GM23338 (cell line): ENCODE measurements at regions not wholly inside any gene's neighbourhood (a gene's known extent, or its start where the extent isn't known, plus 50 kb on each side); places are given as distances from the start of the nearest gene placed in this dataset.

ENCODE experiments used
- ATAC-seq: fragments of 200-7000 bp; cut with Tn5 transposase; 3 replicates; pipeline ENCODE4 v1.9.1; 2020
- DNase-seq: peaks from one replicate; pipeline ENCODE4 v3.0.0-alpha.2; 2015; ENCODE audit warnings: low spot score
- H2AFZ ChIP-seq: fragments of 200-600 bp; sonication (generic); 2 replicates; pipeline ENCODE4 v1.8.0; 2016; ENCODE audit warnings: antibody characterized with exemption, mild to moderate bottlenecking, moderate library complexity
- H3F3A ChIP-seq: fragments of 200-600 bp; sonication (generic); replicated peaks from 2 replicates; pipeline ENCODE4 v1.8.0; 2017; ENCODE audit warnings: antibody characterized with exemption, mixed run types, low read depth
- H3K27ac ChIP-seq: fragments of 200-600 bp; sonication (generic); 2 replicates; pipeline ENCODE4 v1.6.1; 2016; ENCODE audit warnings: low read depth
- H3K27me3 ChIP-seq: fragments of 200-600 bp; sonication (generic); 2 replicates; pipeline ENCODE4 v1.8.0; 2016; ENCODE audit warnings: mild to moderate bottlenecking, mixed run types, moderate library complexity; ENCODE audit not compliant: insufficient read depth
- H3K36me3 ChIP-seq: fragments of 200-600 bp; sonication (generic); 2 replicates; pipeline ENCODE4 v1.8.0; 2016; ENCODE audit warnings: mild to moderate bottlenecking; ENCODE audit not compliant: insufficient read depth
- H3K4me1 ChIP-seq: fragments of 200-600 bp; sonication (generic); 2 replicates; pipeline ENCODE4 v1.8.0; 2016; ENCODE audit warnings: mild to moderate bottlenecking, moderate library complexity; ENCODE audit not compliant: insufficient read depth
- H3K4me2 ChIP-seq: fragments of 200-600 bp; sonication (generic); 2 replicates; pipeline ENCODE4 v1.7.1; 2017; ENCODE audit warnings: mixed run types
- H3K4me3 ChIP-seq: fragments of 200-600 bp; sonication (generic); 2 replicates; pipeline ENCODE4 v1.6.1; 2016; ENCODE audit warnings: mixed run types
- H3K79me2 ChIP-seq: fragments of 200-600 bp; sonication (generic); replicated peaks from 2 replicates; pipeline ENCODE4 v1.8.0; 2017; ENCODE audit warnings: mild to moderate bottlenecking; ENCODE audit not compliant: insufficient read depth
- H3K9me2 ChIP-seq: fragments of 200-600 bp; sonication (generic); 2 replicates; pipeline ENCODE4 v1.8.0; 2017; ENCODE audit not compliant: insufficient read depth
- H4K20me1 ChIP-seq: fragments of 200-600 bp; sonication (generic); replicated peaks from 2 replicates; pipeline ENCODE4 v1.8.0; 2017; ENCODE audit warnings: mild to moderate bottlenecking; ENCODE audit not compliant: insufficient read depth
- H3K27ac Mint-ChIP-seq: 2 replicates; pipeline ENCODE4 v1.8.0; 2020; ENCODE audit warnings: inconsistent platforms, mild to moderate bottlenecking, moderate library complexity, mixed read lengths
- H3K27me3 Mint-ChIP-seq: 3 replicates; pipeline ENCODE4 v1.8.0; 2022; ENCODE audit warnings: low read depth, mild to moderate bottlenecking, moderate library complexity, mixed read lengths, inconsistent platforms; ENCODE audit not compliant: insufficient read depth, poor library complexity
- H3K36me3 Mint-ChIP-seq: 3 replicates; pipeline ENCODE4 v1.8.0; 2021; ENCODE audit warnings: low read depth, mild to moderate bottlenecking, inconsistent platforms, moderate library complexity, mixed read lengths
- H3K4me1 Mint-ChIP-seq: 3 replicates; pipeline ENCODE4 v1.8.0; 2020; ENCODE audit warnings: mild to moderate bottlenecking, inconsistent platforms, mixed read lengths
- H3K4me3 Mint-ChIP-seq: 3 replicates; pipeline ENCODE4 v1.8.0; 2021; ENCODE audit warnings: moderate library complexity, mild to moderate bottlenecking, inconsistent platforms, mixed read lengths
- H3K9me3 Mint-ChIP-seq: 3 replicates; pipeline ENCODE4 v1.8.0; 2020; ENCODE audit warnings: moderate library complexity, mild to moderate bottlenecking, inconsistent platforms, mixed read lengths
- EZH2phosphoT487 ChIP-seq: fragments of 200-600 bp; sonication (generic); IDR thresholded peaks from one replicate; pipeline ENCODE4 v1.8.1; 2018; ENCODE audit warnings: antibody characterized with exemption; ENCODE audit not compliant: unreplicated experiment
- NANOG ChIP-seq: IDR thresholded peaks from 2 replicates; pipeline ENCODE4 v1.6.1; 2016; ENCODE audit warnings: antibody characterized with exemption, borderline replicate concordance
- POLR2AphosphoS5 ChIP-seq: IDR thresholded peaks from 2 replicates; pipeline ENCODE4 v1.6.1; 2016; ENCODE audit warnings: antibody characterized with exemption, low read depth
- STAT1 ChIP-seq: IDR thresholded peaks from one replicate; pipeline ENCODE4 v1.6.1; 2016; ENCODE audit warnings: antibody characterized with exemption; ENCODE audit not compliant: unreplicated experiment
- ZNF114 ChIP-seq: fragments of 250-450 bp; sonication (Bioruptor Pico); IDR thresholded peaks from 2 replicates; pipeline ENCODE4 v1.5.0; 2020; ENCODE audit warnings: mild to moderate bottlenecking, moderate library complexity
- ZNF331 ChIP-seq: fragments of 250-450 bp; sonication (Bioruptor Pico); IDR thresholded peaks from 2 replicates; pipeline ENCODE4 v1.5.0; 2020; ENCODE audit warnings: low read depth, mild to moderate bottlenecking, moderate library complexity
- TF ChIP-seq, protein P1 (sequence below), 2 experiments: fragments of 200-600 bp in 1 of 2; sonication (generic) in 1 of 2; conservative IDR thresholded peaks; 2 replicates each; pipeline versions ENCODE4 v1.5.1 to v1.6.1; 2016 to 2017; ENCODE audit warnings: antibody characterized with exemption in 2 of 2, low read depth in 2 of 2, mild to moderate bottlenecking in 2 of 2, moderate library complexity in 1 of 2
- TF ChIP-seq, protein P2 (sequence below): IDR thresholded peaks from one replicate; pipeline ENCODE4 v1.6.1; 2018; ENCODE audit warnings: antibody characterized with exemption; ENCODE audit not compliant: unreplicated experiment
- TF ChIP-seq, protein P3 (sequence below): IDR thresholded peaks from 2 replicates; pipeline ENCODE4 v1.6.1; 2016; ENCODE audit warnings: antibody characterized with exemption

DNA sequence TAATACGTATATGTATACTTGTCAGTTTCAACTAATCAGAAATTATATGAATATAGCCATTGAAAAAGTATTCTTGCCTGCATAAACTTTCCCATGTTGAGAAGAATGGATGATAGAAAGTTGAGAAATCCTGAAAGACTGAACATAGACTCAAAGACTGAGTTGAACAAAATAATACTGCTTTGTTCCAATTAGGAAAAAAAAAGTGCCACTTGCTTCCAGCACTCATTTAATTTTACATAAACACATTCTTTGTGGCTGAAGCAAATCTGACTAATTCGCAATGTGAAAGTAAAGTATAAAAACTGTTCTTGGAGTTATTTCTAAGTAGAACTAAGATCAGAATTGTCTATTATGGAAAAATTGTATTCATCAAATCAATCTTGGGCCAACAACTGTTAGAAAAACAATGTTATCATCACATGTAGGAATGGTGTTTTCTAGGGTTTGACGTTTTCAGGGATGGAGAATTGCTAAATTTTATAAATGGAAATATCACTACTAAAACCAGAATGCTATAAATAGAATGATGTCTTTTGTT is 2334.6 kb downstream of the PCDH7 start:
- DNase-seq: no peak
- ATAC-seq: no peak
- H4K20me1 ChIP-seq: no peaks in the 10 kb centered on the region
- no peak overlapping the region for H2AFZ ChIP-seq
- Mint-ChIP-seq H3K36me3 (no peaks in the 10 kb centered on the region), H3K9me3 (no peaks in the 10 kb centered on the region), H3K4me3 (no peak overlapping the region), H3K27me3 (peaks cover 1% of the 10 kb centered on the region), H3K27ac (no peak overlapping the region), H3K4me1 (peaks cover 11% of the 10 kb centered on the region; the same call in 2 of the 3 replicates)
- H3F3A ChIP-seq: no peaks in the 10 kb centered on the region
- no peaks in the 10 kb centered on the region for H3K9me2 ChIP-seq
- TF ChIP-seq, protein P1, sequence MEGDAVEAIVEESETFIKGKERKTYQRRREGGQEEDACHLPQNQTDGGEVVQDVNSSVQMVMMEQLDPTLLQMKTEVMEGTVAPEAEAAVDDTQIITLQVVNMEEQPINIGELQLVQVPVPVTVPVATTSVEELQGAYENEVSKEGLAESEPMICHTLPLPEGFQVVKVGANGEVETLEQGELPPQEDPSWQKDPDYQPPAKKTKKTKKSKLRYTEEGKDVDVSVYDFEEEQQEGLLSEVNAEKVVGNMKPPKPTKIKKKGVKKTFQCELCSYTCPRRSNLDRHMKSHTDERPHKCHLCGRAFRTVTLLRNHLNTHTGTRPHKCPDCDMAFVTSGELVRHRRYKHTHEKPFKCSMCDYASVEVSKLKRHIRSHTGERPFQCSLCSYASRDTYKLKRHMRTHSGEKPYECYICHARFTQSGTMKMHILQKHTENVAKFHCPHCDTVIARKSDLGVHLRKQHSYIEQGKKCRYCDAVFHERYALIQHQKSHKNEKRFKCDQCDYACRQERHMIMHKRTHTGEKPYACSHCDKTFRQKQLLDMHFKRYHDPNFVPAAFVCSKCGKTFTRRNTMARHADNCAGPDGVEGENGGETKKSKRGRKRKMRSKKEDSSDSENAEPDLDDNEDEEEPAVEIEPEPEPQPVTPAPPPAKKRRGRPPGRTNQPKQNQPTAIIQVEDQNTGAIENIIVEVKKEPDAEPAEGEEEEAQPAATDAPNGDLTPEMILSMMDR (conservative IDR thresholded peaks at IDR 0.05; ENCODE audit: low read depth in 2 of 2): no peak
- TF ChIP-seq ZNF331: no peak
- no peak for TF ChIP-seq STAT1
- TF ChIP-seq, protein P2, sequence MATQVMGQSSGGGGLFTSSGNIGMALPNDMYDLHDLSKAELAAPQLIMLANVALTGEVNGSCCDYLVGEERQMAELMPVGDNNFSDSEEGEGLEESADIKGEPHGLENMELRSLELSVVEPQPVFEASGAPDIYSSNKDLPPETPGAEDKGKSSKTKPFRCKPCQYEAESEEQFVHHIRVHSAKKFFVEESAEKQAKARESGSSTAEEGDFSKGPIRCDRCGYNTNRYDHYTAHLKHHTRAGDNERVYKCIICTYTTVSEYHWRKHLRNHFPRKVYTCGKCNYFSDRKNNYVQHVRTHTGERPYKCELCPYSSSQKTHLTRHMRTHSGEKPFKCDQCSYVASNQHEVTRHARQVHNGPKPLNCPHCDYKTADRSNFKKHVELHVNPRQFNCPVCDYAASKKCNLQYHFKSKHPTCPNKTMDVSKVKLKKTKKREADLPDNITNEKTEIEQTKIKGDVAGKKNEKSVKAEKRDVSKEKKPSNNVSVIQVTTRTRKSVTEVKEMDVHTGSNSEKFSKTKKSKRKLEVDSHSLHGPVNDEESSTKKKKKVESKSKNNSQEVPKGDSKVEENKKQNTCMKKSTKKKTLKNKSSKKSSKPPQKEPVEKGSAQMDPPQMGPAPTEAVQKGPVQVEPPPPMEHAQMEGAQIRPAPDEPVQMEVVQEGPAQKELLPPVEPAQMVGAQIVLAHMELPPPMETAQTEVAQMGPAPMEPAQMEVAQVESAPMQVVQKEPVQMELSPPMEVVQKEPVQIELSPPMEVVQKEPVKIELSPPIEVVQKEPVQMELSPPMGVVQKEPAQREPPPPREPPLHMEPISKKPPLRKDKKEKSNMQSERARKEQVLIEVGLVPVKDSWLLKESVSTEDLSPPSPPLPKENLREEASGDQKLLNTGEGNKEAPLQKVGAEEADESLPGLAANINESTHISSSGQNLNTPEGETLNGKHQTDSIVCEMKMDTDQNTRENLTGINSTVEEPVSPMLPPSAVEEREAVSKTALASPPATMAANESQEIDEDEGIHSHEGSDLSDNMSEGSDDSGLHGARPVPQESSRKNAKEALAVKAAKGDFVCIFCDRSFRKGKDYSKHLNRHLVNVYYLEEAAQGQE: no peak
- no peak for TF ChIP-seq ZNF114 (CRISPR knock-in tag)
- TF ChIP-seq NANOG: no peak
- TF ChIP-seq, protein P3, sequence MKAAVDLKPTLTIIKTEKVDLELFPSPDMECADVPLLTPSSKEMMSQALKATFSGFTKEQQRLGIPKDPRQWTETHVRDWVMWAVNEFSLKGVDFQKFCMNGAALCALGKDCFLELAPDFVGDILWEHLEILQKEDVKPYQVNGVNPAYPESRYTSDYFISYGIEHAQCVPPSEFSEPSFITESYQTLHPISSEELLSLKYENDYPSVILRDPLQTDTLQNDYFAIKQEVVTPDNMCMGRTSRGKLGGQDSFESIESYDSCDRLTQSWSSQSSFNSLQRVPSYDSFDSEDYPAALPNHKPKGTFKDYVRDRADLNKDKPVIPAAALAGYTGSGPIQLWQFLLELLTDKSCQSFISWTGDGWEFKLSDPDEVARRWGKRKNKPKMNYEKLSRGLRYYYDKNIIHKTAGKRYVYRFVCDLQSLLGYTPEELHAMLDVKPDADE: no peak
- no peak for TF ChIP-seq POLR2AphosphoS5
- H3K4me3 ChIP-seq: no peak overlapping the region
- no peak overlapping the region for H3K4me2 ChIP-seq
- peaks cover 10% of the 10 kb centered on the region; the same call in 1 of the 2 replicates for H3K4me1 ChIP-seq
- H3K79me2 ChIP-seq: no peaks in the 10 kb centered on the region
- no peaks in the 10 kb centered on the region for H3K27me3 ChIP-seq
- H3K36me3 ChIP-seq: no peaks in the 10 kb centered on the region
- no peak overlapping the region for H3K27ac ChIP-seq

DNA sequence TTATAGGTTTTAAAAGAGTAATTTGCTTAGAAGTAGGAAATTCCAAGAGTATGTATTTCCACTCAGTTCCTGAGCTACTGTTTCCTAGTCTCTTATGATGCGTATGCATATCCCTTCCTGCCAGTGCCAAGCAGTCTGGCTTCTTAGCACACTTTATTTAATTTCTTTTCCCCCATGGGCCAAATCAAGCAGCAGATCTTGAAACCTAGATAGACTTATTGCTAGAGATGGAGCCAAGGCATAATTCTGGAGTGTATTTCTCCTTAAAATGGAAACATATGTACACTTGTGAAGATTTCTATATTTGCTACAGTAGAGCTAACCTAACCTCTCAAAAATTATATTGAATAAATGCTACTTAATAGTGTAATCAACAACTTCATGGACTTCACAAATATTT is 2337.6 kb downstream of the PCDH7 start:
- Mint-ChIP-seq H3K27me3 (peaks cover 1% of the 10 kb centered on the region), H3K36me3 (no peaks in the 10 kb centered on the region), H3K27ac (no peak overlapping the region), H3K9me3 (no peaks in the 10 kb centered on the region), H3K4me1 (peaks cover 11% of the 10 kb centered on the region; the same call in 2 of the 3 replicates), H3K4me3 (no peak overlapping the region)
- Histone ChIP-seq H3K9me2 (no peaks in the 10 kb centered on the region), H3F3A (no peaks in the 10 kb centered on the region), H3K79me2 (no peaks in the 10 kb centered on the region), H2AFZ (no peak overlapping the region), H3K27me3 (no peaks in the 10 kb centered on the region), H3K4me3 (no peak overlapping the region), H3K27ac (no peak overlapping the region), H3K36me3 (no peaks in the 10 kb centered on the region), H3K4me2 (0 out of 2 replicates have a peak overlapping the region, but pooled peaks have one; percentile 28), H4K20me1 (no peaks in the 10 kb centered on the region), H3K4me1 (peaks cover 10% of the 10 kb centered on the region; the same call in 1 of the 2 replicates)
- DNase-seq (no peak), ATAC-seq (no peak)
- TF ChIP-seq EZH2phosphoT487: no peak
